ENCODE measurements at regions not wholly inside any gene's neighbourhood (a gene's known extent, or its start where the extent isn't known, plus 50 kb on each side); places are given as distances from the start of the nearest gene placed in this dataset.

DNA sequence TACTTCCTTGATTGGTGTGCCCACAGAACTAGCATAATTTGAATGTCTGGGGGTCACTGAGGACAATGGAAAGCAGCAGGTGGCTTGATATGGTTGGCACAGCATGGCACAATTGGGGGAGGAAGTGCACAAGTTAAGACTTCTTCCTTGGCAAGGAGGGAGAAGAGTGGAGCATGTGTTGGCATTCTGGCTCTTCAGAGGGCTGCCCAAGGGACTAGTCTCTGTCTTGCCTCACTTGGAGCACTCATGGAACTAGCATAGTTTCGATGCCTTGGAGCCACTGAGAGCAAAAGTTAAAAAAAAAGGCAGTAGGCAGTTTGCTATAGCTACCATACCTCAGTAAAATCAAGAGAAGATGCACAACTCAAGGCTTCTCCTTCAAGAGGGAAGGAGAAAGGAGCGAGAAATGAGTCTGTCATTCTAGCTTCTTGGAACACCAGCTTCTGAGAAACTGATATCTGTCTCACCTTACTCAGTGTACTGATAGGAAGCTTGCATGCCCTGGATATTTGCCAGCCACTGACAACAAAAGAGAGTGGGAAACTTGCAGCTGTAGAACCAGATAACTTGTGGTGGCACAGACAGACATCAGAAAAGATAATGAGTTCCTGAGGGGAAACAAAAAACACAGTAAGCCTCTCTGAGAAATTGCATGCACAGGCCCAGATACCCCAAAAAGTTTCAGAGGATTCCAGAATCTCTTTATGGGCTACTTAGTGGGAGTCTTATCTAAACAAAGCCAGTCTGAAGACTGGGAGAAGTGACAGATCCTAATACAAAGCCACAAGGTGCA, 207.5 kb upstream of the SAMSN1 start:
- TF ChIP-seq, protein P1, sequence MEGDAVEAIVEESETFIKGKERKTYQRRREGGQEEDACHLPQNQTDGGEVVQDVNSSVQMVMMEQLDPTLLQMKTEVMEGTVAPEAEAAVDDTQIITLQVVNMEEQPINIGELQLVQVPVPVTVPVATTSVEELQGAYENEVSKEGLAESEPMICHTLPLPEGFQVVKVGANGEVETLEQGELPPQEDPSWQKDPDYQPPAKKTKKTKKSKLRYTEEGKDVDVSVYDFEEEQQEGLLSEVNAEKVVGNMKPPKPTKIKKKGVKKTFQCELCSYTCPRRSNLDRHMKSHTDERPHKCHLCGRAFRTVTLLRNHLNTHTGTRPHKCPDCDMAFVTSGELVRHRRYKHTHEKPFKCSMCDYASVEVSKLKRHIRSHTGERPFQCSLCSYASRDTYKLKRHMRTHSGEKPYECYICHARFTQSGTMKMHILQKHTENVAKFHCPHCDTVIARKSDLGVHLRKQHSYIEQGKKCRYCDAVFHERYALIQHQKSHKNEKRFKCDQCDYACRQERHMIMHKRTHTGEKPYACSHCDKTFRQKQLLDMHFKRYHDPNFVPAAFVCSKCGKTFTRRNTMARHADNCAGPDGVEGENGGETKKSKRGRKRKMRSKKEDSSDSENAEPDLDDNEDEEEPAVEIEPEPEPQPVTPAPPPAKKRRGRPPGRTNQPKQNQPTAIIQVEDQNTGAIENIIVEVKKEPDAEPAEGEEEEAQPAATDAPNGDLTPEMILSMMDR (IDR thresholded peaks at IDR 0.05), result no peak
- TF ChIP-seq EP300 (IDR thresholded peaks at IDR 0.05), result no peak
- TF ChIP-seq POLR2A (IDR thresholded peaks at IDR 0.05), result no peak
